ENCODE measurements at regions not wholly inside any gene's neighbourhood (a gene's known extent, or its start where the extent isn't known, plus 50 kb on each side); places are given as distances from the start of the nearest gene placed in this dataset.

DNA sequence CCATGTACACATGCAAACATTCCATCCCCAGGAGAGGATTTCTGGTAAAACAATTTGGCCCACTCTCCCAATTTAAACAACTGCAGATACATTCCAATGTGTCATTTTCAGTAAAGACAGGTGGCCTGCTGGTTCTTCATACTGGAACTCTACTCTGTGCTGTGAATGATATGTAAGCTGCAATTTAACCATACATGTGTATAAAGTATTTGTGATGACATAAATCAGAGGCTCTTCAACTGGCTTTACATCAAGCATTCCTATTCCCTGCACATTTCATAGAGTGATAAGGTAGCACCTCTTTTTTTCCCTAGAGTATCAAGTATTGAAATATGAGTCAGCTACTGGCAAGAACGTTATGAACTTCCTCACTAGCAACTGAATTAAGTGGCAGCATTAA, 649.5 kb upstream of the ADGRL2 start:
- Histone ChIP-seq H3K27ac (no peak overlapping the region), H3K4me3 (no peak overlapping the region), H3K27me3 (no peaks in the 10 kb centered on the region), H3K4me1 (no peaks in the 10 kb centered on the region), H3K9me3 (no peaks in the 10 kb centered on the region), H3K36me3 (no peaks in the 10 kb centered on the region)
- ATAC-seq = no peak
- intact Hi-C loops (cut with DNase I; ENCODE audit: low total_unique reads) (no loop called here), in situ Hi-C loops (cut with MboI; ENCODE audit: low sequenced_read_pairs in 4 of 4) (no loop called here)
- TF ChIP-seq, protein P1, sequence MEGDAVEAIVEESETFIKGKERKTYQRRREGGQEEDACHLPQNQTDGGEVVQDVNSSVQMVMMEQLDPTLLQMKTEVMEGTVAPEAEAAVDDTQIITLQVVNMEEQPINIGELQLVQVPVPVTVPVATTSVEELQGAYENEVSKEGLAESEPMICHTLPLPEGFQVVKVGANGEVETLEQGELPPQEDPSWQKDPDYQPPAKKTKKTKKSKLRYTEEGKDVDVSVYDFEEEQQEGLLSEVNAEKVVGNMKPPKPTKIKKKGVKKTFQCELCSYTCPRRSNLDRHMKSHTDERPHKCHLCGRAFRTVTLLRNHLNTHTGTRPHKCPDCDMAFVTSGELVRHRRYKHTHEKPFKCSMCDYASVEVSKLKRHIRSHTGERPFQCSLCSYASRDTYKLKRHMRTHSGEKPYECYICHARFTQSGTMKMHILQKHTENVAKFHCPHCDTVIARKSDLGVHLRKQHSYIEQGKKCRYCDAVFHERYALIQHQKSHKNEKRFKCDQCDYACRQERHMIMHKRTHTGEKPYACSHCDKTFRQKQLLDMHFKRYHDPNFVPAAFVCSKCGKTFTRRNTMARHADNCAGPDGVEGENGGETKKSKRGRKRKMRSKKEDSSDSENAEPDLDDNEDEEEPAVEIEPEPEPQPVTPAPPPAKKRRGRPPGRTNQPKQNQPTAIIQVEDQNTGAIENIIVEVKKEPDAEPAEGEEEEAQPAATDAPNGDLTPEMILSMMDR (IDR thresholded peaks at IDR 0.05 in 4 of 5, conservative IDR thresholded peaks at IDR 0.05 in 1 of 5) = no peak
- TF ChIP-seq POLR2A (IDR thresholded peaks at IDR 0.05) = no peak
- no peak for DNase-seq

DNA sequence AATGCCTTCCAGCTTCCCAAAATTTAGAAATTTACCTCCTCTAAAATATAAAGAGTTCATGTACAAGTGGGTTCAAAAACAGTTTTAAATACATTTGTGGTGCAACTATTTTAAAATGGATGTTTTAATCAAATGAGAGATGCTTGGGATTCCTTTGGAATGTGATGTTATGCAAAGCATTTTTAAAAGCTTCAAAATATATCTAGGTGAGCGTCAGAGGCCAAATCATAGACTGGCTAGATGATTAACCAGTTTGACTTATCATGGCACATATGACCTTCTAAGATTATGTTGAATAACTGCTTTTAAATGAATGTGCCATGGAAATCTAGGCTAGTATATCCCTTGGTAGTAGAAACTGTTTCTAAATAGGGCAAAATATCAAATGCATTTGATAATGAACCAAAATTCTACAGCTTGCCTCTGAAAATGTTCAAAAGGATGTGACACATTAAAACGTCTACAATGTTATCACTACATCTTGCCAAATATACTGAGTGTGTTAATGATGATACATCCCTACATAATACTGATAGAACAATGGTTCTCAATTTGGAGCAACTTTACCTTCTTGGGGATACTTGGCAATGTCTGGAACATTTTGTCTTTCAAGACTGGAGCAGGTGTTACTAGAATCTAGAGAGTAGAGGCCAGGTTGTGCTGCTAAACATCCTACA, 650.9 kb upstream of the ADGRL2 start:
- in situ Hi-C loops (cut with MboI; ENCODE audit: low sequenced_read_pairs in 4 of 4) = no loop called here
- H3K4me1 ChIP-seq = no peaks in the 10 kb centered on the region
- TF ChIP-seq POLR2A (IDR thresholded peaks at IDR 0.05) = no peak
- TF ChIP-seq, protein P1 (IDR thresholded peaks at IDR 0.05 in 4 of 5, conservative IDR thresholded peaks at IDR 0.05 in 1 of 5) = no peak
- no peak for DNase-seq
- H3K27ac ChIP-seq = no peak overlapping the region
- no peak for ATAC-seq
- H3K27me3 ChIP-seq = no peaks in the 10 kb centered on the region
- no peaks in the 10 kb centered on the region for H3K9me3 ChIP-seq
- no peaks in the 10 kb centered on the region for H3K36me3 ChIP-seq
- intact Hi-C loops (cut with DNase I; ENCODE audit: low total_unique reads) = no loop called here
- H3K4me3 ChIP-seq = no peak overlapping the region

DNA sequence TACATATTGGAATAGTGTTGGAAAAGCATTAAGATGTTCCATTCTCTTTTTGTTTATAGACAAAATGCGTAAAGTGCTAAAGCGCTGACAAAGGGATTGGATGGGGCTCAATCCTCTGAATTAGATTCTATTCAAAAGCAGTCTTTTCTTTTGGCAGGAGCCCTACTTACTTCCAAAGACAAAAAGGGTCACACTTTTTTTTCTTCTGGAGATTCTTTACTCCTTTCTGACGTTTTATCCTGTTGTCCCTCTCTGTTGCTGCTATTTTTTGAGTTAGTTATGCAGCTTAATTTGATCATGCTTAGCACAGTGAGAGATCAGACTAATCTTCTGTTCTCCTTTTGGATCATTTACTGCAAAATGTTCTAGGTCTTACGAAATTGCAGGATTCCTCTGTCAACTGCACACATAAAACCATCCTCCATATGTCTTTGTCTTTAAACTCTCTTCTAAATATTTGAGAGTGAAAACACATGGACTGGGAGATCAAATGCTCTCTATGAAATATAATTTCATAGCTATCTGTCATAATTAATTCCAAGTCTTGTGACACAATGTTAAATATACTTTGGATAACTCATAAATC, 656.4 kb upstream of the ADGRL2 start:
- in situ Hi-C loops (cut with MboI; ENCODE audit: low sequenced_read_pairs in 4 of 4) = no loop called here

DNA sequence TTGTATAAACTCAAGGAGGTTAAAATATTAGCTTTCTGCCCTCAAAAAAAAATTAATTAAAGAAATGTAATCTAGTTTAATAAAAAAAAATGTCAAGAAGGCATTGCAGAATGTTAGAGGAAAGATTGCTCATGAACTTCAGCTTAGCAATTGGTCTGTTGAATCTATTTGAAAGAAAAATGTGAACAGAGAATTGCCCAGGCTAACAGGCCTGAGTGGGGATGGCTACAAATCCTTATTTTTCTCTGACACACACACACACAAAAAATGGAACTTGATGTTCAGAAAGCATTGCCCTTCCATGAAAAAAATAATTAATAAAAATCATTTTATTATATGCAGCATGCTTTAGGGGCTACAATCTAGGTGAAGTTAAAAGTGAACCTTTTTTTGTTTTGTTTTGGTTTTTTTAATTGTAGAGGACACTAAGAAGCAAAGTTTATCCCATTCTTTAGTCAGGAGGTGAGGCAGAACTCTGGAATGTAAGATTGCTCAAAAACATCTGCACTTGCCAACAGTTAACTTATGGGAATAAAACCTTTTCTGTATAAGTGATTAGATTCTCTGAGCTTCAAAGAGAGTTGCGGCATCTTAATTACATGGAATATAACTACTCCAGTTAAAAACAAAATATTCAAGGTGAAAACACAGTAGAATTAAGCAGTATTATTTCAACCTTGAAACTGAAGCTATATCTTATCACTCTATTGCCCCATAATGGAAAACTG, 658.5 kb upstream of the ADGRL2 start:
- no peak overlapping the region for H3K27ac ChIP-seq
- no peaks in the 10 kb centered on the region for H3K27me3 ChIP-seq
- no peaks in the 10 kb centered on the region for H3K4me1 ChIP-seq
- no peaks in the 10 kb centered on the region for H3K36me3 ChIP-seq
- DNase-seq (no peak), ATAC-seq (no peak)
- H3K9me3 ChIP-seq = no peaks in the 10 kb centered on the region
- intact Hi-C loops (cut with DNase I; ENCODE audit: low total_unique reads) (no loop called here), in situ Hi-C loops (cut with MboI; ENCODE audit: low sequenced_read_pairs in 4 of 4) (no loop called here)
- H3K4me3 ChIP-seq = no peak overlapping the region
- TF ChIP-seq, protein P1 (IDR thresholded peaks at IDR 0.05 in 4 of 5, conservative IDR thresholded peaks at IDR 0.05 in 1 of 5) = no peak
- no peak for TF ChIP-seq POLR2A (IDR thresholded peaks at IDR 0.05)

More for the DNA sequence above, 656.4 kb upstream of the ADGRL2 start:
- H3K27ac ChIP-seq = no peak overlapping the region
- no peaks in the 10 kb centered on the region for H3K9me3 ChIP-seq
- H3K4me1 ChIP-seq = no peaks in the 10 kb centered on the region
- TF ChIP-seq, protein P1 (IDR thresholded peaks at IDR 0.05 in 4 of 5, conservative IDR thresholded peaks at IDR 0.05 in 1 of 5) = no peak
- TF ChIP-seq POLR2A (IDR thresholded peaks at IDR 0.05) = no peak
- no peaks in the 10 kb centered on the region for H3K36me3 ChIP-seq
- DNase-seq = no peak
- no peak overlapping the region for H3K4me3 ChIP-seq
- intact Hi-C loops (cut with DNase I; ENCODE audit: low total_unique reads) = no loop called here
- H3K27me3 ChIP-seq = no peaks in the 10 kb centered on the region
- no peak for ATAC-seq
